Astrocyte of the spinal cord (primary cell): ENCODE measurements at regions not wholly inside any gene's neighbourhood (a gene's known extent, or its start where the extent isn't known, plus 50 kb on each side); places are given as distances from the start of the nearest gene placed in this dataset.
A peak's percentile ranks its signal among the peaks of the same experiment; 100 is the strongest.

ENCODE experiments used
- DNase-seq: peaks from one replicate; pipeline ENCODE4 v3.0.0; 2011; ENCODE audit warnings: low read depth, low spot score
- H3K4me3 ChIP-seq: 2 replicates; pipeline ENCODE4 v1.5.1; 2011; ENCODE audit warnings: low read depth, mild to moderate bottlenecking, low read length, moderate library complexity
- in situ Hi-C: cut with HindIII; loops from 2 replicates; pipeline ENCODE4 v1.10.0; 2017; ENCODE audit warnings: low sequenced_read_pairs
- TF ChIP-seq, protein P1 (sequence below): IDR thresholded peaks from 2 replicates; pipeline ENCODE4 v1.5.1; 2012; ENCODE audit warnings: low read depth, mild to moderate bottlenecking, low read length, inconsistent platforms

DNA sequence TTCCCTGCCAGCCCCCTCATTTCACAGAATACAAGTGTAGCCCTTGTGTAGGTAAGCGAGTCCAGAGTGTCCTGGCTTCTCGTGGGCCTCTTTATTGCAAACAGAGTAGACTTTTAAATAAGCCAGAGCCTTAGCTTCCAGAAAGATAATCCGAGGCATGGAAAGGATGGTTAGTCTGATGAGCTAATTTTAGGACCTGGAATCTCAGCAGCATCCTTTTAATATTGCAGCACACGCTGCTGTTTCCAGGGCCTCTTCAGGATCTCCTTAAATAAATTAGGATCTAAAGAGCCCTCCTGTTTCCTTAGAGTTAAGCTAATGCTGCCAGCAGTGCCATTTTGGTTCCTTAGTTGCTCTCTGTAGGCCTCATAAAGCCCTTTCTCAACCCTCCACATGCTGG is 99.2 kb downstream of the RFC3 start:
- in situ Hi-C loops, result no loop called here
- TF ChIP-seq, protein P1, sequence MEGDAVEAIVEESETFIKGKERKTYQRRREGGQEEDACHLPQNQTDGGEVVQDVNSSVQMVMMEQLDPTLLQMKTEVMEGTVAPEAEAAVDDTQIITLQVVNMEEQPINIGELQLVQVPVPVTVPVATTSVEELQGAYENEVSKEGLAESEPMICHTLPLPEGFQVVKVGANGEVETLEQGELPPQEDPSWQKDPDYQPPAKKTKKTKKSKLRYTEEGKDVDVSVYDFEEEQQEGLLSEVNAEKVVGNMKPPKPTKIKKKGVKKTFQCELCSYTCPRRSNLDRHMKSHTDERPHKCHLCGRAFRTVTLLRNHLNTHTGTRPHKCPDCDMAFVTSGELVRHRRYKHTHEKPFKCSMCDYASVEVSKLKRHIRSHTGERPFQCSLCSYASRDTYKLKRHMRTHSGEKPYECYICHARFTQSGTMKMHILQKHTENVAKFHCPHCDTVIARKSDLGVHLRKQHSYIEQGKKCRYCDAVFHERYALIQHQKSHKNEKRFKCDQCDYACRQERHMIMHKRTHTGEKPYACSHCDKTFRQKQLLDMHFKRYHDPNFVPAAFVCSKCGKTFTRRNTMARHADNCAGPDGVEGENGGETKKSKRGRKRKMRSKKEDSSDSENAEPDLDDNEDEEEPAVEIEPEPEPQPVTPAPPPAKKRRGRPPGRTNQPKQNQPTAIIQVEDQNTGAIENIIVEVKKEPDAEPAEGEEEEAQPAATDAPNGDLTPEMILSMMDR, result no peak
- no peak for DNase-seq
- no peak overlapping the region for H3K4me3 ChIP-seq

GRCh38 chr13:33918199-33918932 is 100.4 kb downstream of the RFC3 start:
- H3K4me3 ChIP-seq, result no peak overlapping the region
- DNase-seq, result peak; percentile 69

GRCh38 chr13:33919120-33919519 is 101.2 kb downstream of the RFC3 start:
- TF ChIP-seq, protein P1, result no peak
- in situ Hi-C loops, result no loop called here
- no peak for DNase-seq
- no peak overlapping the region for H3K4me3 ChIP-seq

More at GRCh38 chr13:33918199-33918932, 100.4 kb downstream of the RFC3 start:
- TF ChIP-seq, protein P1, result no peak
- in situ Hi-C loops, result no loop called here

DNA sequence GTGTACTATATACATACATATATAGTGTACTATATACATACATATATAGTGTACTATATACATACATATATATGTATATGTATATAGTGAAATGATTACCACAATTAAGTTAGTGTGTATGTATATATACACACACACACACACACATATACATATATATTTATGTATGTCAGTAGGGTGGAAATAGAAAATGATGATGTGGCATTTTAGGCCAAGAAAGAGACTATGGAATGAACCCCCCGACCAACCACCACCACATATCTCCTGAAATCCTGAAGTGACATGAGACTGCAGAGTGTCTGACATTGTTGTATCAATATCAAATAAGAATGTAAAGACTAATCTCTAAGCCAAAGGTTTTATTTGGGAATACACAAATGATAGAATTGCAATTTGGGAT is 107.6 kb downstream of the RFC3 start:
- in situ Hi-C loops, result no loop called here

GRCh38 chr13:33927315-33927714 is 109.4 kb downstream of the RFC3 start:
- DNase-seq, result peak; percentile 70
- H3K4me3 ChIP-seq, result no peak overlapping the region
- TF ChIP-seq, protein P1, result no peak
- in situ Hi-C loops, result no loop called here

More for the DNA sequence above, 107.6 kb downstream of the RFC3 start:
- TF ChIP-seq, protein P1, result no peak
- H3K4me3 ChIP-seq, result no peak overlapping the region
- DNase-seq, result no peak

GRCh38 chr13:33931397-33932311 is 113.7 kb downstream of the RFC3 start:
- TF ChIP-seq, protein P1, result peak; percentile 48
- no peak overlapping the region for H3K4me3 ChIP-seq
- in situ Hi-C loops, result no loop called here
- DNase-seq, result peak; percentile 57
